Brain pericyte (primary cell): ENCODE measurements at regions not wholly inside any gene's neighbourhood (a gene's known extent, or its start where the extent isn't known, plus 50 kb on each side); places are given as distances from the start of the nearest gene placed in this dataset.

Experiments
- DNase-seq: peaks from one replicate; pipeline ENCODE4 v3.0.0-alpha.2; 2012; ENCODE audit warnings: low read depth, low spot score

- DNase-seq, result no peak
Measured at GRCh38 chr7:35450456-35451214, 196.7 kb upstream of the TBX20 start.

DNA sequence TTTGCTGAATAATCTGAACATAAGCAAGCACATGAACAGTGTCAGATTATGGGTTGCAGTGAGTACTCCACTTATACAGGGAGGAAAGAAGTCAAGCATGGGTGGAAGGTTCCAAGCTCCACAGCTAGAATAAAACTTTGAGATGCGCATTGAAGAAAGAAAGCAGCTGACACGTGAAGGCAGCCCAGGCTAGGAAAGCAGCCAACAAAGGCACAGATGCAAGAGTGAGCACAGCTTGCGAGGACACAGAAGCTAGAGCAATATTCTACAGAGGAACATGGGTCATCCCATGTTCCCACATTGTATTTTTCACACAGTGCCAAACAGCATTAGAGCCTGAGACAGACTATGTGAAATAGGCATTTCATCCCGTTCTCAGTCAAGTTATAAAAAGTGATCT lies 194.6 kb upstream of the TBX20 start:
- DNase-seq, result no peak

- no peak for DNase-seq
Measured at GRCh38 chr7:35446091-35446490, 192.2 kb upstream of the TBX20 start.

DNA sequence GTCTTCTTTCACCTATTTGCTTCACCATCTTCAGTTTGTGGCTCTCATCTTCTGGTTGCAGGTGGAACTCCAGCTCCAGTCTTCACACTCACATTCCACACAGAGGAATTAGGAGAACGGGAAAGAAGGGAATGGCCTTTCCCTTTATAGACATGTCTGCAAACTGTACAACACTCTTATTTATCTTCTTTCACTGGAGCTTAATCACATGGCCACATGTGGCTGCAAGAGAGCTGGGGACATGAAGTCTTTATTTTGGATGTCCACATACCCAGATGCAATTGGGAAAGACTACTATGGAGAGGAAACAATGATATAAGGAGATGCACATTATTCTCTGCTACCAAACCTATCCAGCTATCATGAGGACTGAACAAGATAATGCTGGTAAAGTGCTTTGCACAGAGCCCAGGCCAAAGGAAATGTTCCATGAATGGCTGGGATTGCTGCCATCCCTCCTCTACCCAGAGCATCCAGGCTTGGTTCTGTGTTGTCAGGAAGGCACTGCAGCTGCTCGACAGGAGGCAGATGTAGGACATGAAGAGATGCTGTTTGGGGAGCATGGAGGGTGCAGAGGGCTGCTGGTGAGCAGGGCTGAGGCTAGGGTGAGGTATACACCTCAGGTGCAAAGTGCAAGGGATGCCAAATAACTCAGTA lies 183.8 kb upstream of the TBX20 start:
- DNase-seq, result no peak

DNA sequence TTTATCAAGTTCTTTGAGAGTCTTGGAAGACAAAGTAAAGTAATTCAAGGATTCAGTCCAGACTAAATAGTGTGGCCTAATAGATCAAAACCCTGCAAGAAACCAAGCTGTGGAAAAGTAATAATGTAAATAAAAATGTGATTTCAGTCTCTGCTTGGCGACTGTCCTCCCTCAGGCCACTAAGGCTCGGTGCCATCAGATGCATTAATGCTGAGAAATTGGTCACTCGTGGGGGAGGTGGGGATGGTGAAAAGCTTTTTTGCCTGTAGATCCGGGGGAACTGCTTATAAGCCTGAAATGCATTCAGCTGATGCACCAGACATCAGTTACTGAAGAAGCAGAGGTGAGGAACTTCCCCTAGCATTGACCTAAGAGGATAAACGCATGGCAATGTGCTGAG lies 182.6 kb upstream of the TBX20 start:
- DNase-seq, result no peak

- no peak for DNase-seq
Measured at GRCh38 chr7:35430547-35431153, 176.8 kb upstream of the TBX20 start.

- no peak for DNase-seq
Measured at GRCh38 chr7:35424869-35425495, 171.1 kb upstream of the TBX20 start.

GRCh38 chr7:35424440-35424839 lies 170.5 kb upstream of the TBX20 start:
- no peak for DNase-seq

GRCh38 chr7:35422715-35423114 lies 168.8 kb upstream of the TBX20 start:
- no peak for DNase-seq

DNA sequence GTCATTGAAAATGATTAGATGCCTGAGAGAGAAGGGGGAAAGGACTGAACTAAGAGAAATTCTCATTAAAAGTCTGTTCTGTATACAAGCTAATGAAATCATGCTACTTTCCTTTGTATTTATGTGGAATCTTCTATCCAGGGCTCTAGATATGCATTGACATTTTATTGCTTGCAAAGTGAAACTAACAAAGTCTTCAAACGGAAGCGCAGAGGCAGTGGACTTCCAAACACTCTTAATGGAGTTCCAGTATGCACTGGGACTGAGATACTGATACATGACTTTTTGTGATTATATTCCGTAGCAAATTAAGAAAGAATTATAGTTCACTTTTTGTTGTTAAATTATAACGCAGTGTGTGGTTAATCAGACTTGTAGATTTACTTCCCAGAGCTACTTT lies 166.8 kb upstream of the TBX20 start:
- no peak for DNase-seq

DNA sequence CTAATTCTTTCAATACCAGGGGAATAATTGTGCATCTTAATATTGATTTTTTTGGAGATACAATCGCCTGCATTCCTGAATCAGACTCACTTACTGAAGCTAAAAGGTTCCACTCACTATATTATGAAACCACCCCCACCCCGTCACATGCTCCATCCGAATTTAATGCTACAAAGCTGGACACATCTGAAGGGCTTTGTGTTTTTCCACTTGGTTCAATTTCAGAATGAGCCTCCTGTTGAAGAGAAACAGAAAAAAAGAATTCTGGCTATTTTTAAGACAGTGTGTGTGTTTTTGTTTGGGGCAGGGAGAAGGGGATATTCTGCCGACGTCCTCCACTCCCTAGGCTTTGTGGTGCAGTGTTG lies 165.5 kb upstream of the TBX20 start:
- DNase-seq, result no peak

GRCh38 chr7:35418716-35419390 lies 165.0 kb upstream of the TBX20 start:
- DNase-seq, result no peak

DNA sequence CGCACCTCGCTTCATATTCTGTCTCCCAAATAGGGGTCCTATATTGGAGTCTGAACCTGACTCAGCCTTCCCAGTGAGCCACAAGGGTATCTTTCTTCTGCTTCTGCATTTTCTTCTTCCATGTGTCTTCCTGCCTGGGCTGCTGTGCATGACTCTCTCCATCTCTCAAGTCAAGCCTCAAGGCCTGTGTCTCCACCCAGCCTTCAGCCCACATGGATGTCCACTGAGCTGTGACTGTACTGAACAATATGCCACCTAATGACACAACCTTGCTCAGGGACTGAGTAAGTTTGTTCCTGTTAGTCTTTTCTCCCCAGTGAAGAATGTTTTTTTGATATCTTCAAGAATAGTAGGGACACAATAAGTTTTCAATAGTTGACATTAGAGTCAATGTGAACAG lies 162.7 kb upstream of the TBX20 start:
- no peak for DNase-seq

GRCh38 chr7:35415411-35415822 lies 161.5 kb upstream of the TBX20 start:
- no peak for DNase-seq

DNA sequence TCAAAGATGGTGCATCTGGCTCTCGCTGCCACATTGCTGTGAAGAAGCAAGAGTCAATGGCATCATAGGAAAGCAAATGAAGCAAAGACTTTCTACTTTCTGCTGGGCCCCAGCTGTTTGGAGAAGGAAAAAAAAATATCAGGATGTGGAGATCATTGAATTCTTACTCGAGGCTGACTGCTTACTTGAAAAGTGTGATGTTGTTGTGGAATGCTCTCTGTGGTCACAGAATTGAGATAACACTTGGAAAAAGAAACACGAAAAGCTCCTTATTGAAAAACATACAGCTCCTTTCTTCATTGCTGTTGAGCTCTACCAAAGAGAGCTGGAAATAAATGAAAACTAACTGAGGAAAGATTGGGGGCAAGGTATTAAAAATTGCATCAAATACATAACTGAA lies 157.4 kb upstream of the TBX20 start:
- no peak for DNase-seq

DNA sequence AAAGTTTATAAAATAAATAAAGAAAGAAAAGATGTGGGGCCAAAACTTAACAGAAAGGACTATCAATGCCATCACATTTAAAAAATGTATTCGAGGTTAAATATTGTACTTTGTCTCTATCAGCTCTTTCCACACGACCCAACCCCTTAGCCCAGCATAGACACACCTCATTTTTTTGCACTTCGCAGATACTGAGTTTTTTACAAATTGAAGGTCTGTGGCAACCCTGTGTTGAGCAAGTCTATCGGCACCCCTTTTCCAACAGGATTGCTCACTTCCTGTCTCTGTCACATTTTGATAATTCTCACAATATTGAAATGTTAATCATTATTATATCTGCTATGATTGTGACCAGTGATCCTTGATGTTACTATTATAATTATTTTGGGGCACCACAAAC lies 151.6 kb upstream of the TBX20 start:
- DNase-seq, result no peak

DNA sequence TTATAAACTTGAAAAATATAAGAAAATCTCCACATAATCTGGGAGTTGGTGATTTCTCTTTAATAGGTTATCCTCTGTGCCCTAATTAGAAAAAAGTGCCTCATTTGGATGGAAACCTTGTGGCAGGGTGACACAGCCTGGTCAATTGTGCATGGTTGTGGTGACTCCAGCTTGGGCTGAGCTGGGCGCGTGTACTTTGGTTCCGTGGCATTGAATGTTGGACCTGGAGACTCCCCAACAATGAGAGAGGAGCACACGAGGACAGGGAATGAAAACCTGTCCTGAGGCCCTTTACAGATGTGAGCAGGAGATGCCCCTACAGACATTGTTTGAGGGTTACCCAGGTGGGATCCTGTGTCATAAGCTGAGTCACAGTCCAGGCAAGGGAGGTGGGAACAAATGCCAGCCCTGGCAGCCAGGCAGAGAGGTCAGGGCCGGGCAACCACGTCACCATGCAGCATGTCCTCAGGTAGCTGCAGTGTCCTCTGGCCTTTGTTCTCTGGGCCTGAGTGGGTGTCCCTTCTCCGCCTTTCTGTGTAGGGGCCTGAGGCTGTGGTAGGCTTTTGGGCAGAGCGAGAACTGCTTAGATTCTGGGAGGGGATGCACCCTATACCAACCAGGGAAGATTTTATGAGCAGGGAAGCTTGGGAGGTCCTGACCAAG lies 147.4 kb upstream of the TBX20 start:
- DNase-seq, result no peak

DNA sequence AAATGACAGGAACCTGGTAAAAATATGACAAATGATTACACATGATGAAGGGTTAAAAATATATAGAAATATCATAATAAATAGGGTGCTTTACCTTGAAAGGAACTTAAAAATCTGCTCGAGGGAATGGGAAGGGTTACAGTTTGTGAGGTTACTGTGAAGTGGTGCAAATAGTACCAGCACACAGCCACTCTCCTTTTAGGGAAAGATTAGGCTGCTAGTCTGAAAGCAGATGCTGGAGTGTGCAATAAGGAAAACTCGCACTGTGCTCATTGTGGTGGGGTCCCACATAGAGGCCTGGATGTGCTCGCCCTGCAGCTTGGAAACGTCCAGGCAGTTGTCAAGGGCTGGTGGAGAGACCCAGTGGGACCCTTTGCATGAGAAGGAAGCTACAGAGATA lies 145.9 kb upstream of the TBX20 start:
- no peak for DNase-seq

DNA sequence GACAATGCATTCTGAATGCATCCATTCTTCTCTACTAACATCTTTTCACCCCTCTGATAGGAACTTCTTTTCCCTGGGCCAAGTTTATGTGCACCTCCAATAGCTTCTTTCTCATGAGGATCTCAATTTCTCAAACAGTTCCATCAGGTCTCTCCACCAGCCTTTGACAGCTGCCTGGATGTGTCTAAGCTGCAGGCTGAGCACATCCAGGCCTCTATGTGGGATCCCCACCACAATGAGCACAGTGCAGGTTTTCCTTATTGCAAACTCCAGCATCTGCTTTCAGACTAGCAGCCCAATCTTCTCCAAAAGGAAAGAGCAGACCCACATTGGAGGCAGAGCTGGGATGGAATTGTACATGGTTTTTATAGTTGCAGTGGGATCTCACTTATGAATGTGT lies 145.3 kb upstream of the TBX20 start:
- no peak for DNase-seq

DNA sequence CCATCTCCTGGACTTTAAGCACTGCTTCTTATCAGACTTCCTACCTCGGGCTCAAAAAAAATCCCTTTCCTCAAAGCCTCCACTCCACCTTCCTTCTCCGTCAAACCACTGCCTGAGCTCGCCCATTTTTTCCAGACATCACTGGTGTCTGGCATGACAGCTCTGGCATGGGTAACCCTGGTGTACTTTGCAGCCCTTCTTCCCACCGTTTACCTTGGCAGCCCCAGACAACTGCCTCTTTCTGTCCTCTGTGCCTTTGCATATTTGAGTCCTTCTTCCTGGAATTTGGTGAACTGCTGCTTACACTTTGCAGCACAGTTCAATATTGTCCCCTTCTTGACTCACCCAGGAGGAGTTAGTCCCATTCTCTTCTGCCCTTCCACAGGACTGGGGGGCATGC lies 144.6 kb upstream of the TBX20 start:
- DNase-seq, result no peak

DNA sequence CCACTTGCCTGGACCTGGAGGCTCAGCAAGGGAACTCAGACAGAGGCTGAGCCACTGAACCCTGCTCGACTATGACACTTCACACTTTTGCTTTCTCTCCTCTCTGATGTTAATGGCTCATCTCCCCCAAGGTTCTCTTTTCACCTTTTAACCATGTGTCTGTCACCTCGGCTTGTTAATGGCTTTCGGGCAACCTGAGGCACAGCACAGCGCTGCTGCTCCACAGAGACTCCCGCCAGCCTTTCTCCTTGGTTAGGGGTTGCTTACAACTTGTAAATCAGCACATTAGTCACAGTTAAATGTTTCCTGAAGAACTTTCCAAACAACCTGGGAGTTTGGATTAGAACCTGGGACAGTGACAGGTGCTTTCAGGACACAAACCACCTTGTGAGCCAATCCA lies 136.2 kb upstream of the TBX20 start:
- DNase-seq, result no peak

GRCh38 chr7:35389636-35390035 lies 135.7 kb upstream of the TBX20 start:
- DNase-seq, result no peak
